Epidermal melanocyte (primary cell): ENCODE measurements at regions not wholly inside any gene's neighbourhood (a gene's known extent, or its start where the extent isn't known, plus 50 kb on each side); places are given as distances from the start of the nearest gene placed in this dataset.

Experiments used
- DNase-seq: peaks from one replicate; pipeline ENCODE4 v3.0.0; 2011; ENCODE audit warnings: low spot score; ENCODE audit not compliant: insufficient read length

DNA sequence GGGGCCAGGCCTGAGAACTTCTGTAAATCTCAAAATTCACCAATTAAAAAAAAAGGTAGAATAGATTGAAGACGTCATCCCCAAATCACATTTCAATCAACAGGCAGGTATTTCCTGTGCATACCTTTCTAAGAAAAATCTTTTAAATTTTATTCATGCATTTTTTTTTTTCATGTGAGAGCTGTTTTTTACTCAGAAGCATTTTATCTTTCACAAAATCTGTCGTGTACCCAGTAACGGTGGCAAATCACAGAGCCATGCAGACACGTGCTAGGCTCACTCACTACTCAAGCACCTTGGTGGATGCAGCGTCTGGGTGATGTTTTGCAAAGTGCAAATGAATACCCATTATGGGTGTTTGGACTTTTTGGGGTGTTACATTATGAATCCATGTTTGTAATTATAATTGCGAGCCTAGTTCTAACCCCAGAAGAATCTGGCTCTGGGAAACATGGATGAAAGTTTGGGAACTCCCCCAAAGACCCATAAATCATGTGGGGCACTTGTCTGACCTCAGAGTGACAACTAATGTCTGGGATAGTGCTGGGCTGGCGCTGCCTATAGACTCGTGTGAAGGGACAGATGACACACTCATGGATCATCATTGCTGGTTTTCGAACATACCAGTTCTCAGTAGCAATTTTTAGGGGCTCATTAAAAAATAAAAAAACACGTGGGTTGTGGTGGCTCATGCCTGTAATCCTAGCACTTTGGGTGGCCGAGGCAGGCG is 335.2 kb downstream of the LPIN1 start:
- no peak for DNase-seq

DNA sequence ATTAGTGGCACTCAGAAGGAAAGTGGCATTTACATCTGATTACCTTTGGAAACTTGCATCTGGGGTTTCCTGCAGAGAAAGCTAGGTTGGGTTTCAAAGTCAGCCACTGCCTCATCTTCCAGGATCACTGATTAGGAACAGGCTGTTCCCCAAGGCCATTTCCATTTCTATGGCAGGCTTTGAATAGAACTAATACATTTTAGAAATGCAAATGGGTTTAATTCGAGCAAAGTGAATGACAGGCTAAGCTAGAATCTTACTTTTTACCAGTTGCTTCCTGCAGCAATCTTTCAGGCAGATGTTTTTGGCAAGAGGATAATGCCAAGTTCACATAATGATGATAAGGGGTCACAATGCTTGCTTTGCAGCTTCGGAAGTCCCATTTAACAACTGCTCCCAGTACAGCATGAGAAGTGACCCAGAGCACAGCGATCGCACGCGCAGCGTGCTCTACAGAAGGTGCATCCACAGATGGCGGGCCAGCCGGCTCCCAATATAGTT is 336.7 kb downstream of the LPIN1 start:
- no peak for DNase-seq

DNA sequence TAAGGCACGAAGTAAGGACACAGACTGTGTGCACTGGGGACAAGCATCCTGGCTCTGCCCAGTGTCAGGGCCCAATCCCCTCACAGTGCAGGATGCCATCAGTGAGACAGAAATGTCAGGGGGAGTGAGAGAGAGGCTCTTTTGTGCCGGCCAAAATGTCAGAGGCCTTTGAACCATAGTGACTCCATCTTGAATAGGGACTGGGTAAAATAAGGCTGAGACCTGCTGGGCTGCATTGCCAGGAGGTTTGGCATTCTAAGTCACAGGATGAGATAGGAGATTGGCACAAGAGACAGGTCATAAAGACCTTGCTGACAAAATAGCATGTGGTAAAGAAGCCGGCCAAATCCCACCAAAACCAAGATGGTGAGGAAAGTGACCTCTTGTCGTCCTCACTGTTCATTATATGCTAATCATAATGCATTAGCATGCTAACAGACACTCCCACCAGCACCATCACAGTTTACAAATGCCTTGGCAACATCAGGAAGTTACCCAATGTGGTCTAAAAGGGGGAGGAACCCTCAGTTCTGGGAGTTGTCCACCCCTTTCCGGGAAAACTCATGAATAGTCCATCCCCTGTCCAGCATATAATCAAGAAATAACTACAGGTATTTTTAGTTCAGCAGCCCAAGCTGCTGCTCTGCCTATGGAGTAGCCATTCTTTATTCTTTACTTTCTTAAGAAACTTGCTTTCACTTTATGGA is 337.4 kb downstream of the LPIN1 start:
- no peak for DNase-seq

DNA sequence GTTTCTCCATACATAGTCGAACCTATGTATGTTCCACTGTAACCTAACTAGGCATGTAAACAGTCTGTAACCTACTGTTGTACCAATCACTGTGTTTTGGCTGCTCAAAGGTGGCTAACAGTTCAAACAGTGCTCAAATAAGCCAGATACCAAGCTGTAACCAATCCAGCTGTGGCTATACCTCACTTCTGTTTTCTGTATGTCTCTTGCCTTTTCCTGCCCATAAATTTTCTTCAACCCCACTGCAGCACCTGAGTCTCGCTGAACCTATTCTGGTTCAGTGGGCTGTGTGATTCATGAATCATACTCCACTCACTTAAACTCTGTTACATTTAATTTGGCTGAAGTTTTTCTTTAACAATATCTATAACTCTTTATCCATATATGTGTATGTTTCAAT is 340.7 kb downstream of the LPIN1 start:
- DNase-seq, result no peak

DNA sequence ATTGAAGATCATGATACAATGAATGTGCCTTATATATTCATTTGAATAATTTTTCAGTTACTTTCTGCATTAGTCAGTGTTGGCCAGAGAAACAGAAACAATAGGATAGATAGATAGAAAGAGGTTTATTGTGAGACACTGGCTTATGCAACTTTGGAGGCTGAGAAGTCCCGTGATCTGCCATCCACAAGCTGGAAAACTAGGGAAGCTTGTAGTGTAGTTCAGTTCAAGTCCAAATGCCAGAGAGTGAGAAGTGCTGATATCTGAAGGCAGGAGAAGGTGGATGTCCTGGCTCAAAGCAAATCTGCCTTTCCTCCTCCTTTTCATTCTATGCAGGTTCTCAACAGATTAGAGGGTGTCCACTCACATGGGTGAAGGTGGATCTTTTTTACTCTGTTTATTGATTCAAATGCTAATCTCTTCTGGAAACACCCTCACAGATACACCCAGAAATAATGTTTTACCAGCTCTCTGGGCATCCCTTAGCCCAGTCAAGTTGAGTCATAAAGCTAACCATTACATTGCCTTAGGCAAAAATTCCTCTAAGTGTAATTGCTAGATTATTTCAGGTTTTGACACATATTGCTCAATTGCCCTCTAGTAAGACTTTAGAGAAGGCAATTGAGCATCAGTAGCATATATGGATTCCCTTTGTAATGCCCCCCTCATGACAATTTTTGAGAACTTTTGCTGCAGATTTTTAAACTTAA is 341.4 kb downstream of the LPIN1 start:
- DNase-seq, result no peak

DNA sequence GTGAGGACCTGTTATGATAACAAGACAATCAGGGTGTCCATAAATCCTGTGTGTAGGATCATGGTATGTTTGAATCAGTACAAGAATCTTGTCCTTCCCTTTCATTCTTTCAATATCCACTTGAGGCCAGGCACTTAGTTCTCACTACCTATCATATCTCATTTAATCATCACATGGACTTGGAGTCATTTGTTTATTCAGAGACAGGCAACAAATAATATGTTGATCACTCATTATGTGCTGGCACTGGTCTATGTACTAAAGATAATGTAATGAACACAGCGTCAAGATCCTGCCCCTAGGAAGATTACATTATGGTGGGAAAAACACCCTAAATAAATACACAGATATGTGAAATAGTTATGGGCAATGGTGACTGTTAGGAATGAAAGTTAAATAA is 342.6 kb downstream of the LPIN1 start:
- DNase-seq, result no peak

DNA sequence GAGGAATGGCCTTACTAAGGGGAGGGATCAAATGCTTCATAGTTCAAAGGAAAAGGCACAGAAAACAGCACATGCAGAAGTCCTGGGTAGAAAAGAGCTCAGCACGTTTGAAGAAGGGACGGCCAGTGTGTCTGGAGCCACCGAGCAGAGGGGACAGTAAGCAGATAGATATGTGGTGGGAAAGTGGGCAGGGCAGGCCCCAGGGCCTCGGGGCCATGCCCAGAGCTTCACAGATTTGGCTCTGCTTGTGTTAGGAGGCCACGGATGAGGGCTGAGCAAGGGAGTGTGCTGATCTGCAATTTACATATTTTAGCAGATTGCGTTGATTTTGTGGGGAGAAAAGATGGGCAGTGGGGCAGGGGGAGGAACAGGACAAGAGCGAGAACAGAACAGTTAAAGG is 343.1 kb downstream of the LPIN1 start:
- DNase-seq, result no peak

DNA sequence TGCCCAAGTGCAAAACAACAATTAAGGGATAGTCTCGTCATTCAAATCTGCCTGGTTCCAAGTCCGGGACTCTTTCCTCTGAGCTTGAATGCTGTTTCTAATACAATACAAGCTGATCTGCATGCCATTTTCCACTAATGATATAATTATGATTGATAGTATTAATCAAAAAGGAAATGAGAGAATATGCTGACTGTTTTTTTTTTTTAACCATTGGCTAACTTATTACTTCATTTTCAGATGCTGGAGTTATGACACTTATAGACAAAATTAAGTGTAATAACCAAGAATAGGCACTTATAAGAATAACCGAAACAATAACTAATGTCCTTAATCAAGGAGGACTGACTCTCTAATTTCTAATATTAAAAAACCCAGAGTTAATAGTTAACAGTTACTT is 343.6 kb downstream of the LPIN1 start:
- DNase-seq, result no peak

DNA sequence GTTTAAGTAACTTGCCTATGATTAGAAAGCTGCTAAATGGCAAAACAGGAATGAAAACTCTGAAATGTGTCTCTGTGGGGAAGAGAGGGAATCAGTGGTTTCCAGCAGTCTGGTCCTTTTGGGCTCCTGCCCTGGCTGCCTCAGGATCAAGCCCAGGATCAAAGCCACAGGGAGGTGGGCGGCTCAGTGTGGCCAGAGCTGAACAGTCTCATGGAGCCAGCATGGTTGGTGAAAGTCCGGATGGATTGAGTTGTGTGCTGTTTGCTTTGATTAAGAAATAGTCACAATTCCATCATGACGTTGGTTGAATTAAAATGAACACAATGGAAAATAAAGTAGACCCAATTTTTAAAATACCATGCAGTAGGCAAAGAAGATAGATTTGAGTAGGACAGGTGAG is 344.2 kb downstream of the LPIN1 start:
- no peak for DNase-seq

DNA sequence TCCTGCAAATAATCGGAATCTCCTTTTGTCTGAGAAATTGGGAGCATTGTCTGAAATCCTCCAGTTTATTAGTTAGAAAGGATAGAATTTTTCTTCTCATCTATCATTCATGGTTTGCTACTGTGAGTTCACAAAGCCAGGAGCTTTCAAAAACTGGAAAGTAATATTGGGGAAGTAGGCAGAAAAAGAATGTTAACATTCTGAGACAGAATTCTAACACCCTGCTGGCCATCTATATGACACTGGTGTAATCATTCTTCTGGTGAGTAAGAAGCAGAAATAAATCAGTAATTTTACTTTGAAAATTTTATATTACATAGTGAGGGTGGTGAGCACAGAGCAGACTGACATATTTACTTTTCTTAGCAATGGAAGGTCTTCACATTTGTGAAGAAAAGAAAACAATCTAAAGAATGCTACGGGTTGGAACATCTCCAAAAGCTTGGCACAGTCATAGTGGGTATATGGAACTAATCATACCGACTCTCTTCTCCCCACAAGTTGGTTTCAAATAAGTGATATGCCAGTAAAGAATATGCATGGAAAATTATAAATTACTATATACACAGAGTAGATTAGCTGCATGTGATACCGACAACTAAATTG is 344.9 kb downstream of the LPIN1 start:
- no peak for DNase-seq

DNA sequence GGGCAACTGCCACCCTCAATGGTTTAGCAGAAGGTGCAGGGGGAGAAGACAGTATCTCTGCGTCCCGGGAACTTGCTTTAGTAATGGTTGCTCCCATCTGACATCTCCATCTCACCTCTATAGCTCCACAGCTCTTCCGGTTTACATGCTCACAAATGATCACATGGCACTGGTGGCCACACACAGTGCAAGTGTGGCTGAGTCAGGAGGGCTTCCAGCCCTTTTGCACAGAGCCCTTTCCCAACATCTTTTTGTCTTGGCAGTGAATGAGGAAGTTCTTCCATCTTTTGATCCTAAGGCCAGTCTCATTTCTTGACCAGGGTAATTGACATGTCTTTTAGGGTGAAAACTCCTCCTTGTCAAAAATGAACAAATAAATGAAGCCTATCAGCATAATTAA is 347.7 kb downstream of the LPIN1 start:
- no peak for DNase-seq

DNA sequence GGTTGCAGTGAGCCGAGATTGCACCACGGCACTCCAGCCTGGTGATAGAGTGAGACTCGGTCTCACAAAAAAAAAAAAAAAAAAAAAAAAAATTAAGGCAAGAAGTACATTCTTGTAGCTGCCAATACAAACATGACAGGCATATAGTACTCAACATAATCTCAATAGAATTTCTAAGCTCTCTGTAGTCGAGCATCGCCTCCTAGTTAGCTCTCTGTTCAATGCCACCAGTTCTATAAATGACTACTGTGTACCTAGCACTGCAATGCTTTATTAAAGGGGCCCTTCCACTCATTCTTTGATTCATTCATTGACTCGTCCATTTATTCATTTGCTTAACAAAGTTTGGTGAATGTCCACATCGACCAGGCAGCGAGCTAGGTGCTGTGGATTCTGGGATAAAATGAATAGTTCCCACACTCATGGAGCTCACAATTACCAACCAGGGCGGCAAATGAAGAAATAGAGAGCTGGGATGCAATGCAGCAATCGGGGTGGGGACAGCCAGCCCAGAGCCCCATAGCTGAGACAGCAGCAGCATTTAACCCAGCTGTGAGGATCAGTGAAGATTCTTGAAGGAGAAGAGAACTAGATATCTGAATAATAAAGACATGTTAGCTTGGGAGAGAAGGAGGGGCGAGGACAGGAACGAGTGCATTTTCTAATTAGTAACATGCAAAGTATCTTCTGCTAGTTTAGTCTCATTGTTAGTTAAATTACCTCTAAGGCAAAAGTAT is 349.8 kb downstream of the LPIN1 start:
- no peak for DNase-seq

DNA sequence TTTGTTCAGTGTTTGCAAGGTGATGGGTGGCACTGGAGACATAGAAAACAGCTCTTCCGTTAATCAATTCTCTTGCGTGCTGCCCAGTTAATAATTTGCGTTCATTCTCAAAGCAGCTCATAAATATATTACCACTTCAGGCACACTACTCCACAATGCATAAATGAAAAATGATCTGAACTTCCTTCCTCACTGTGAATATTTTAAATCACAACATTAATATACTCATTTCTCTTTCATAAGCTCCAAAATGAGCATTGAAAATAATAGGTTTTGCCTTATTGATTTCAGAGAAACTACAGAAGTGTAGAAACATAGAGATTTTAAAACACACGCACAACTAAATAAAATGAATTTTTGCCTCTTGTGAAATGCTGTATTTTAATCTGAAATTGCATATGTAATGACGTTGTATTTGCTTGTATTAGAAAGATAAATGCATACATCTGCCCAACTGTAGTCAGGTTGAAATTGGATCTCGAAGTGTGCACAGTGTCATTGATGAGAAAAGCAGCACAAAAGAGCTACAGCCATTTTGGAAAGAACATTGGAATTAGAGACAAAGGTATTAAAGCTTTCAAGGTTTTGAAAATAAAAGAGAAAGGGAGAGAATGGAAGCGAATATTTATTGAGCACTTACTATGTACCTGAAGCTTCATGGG is 350.5 kb downstream of the LPIN1 start:
- no peak for DNase-seq

DNA sequence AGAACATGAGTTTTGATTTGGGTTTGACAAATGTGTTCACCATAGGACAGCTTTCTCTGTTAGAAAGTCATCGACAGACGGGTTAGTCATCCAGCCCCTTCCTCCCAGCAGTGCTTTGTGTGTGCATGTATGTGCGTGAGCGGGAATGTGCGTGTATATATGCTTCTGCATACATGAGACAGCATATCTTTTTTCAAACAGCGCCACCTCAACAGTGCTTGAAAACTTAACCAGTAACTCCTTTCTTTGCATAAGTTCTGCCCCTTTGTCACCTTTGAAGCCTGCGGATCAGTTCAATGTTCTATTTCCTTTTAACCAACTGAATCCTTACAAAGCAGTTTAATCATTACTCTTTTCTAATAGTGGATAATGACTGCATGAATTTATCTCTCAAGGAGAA is 351.4 kb downstream of the LPIN1 start:
- no peak for DNase-seq

DNA sequence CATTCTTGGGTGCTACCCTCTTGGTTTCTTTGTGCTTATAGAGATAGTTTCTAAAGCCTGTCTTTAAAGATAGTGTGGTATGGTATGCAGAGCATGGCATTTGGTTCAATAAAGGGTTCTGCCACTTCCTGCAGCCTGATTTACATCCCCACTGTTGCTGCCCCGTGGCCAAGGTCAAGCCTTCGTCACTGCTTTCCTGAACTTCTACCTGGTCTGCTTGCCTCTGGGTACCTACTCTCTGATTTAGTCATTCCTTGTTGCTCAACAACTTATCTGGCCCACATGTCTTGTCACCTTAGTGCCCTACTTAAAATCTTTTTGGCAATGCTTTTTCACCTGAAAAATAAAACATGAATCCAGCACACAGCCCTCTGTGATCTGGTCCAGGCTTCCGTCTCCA is 352.9 kb downstream of the LPIN1 start:
- no peak for DNase-seq

DNA sequence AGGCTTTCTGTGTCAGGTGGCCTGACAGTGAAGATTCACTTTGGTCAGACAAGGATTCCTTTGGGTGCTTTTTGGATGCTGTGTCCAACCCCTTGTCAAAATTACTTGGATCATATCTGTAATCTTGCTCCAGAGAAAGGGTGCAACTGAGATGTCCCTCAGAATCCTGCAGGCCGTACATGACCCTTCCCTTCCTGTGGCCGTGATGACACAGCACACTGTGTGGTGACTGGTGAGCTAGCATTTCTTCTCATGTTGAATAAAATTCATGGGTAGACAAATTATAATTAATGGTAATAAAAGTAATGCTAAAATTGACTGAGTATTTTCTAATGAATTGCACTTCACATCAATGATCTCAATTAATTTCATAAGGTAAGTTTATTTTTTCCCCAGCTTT is 356.2 kb downstream of the LPIN1 start:
- DNase-seq, result no peak

DNA sequence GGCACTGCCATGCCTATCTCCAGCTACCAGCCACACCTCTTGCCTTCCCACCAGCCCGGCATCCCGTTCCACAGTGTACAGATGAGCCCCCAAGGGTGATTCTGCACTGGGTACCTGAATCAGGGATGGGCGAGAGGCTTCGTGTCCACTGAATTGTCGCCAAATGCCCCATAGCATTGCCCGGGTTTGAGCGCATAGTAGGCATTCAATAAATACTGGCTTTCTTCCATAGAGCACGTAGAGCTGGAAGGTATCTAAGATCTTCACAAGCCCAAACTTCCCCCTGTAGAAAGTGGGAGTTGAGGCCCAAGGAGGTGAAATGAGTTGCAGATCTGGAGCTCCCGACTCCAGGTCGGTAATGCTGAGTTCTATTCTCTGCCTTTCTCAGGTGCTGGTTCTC is 358.7 kb downstream of the LPIN1 start:
- DNase-seq, result no peak

DNA sequence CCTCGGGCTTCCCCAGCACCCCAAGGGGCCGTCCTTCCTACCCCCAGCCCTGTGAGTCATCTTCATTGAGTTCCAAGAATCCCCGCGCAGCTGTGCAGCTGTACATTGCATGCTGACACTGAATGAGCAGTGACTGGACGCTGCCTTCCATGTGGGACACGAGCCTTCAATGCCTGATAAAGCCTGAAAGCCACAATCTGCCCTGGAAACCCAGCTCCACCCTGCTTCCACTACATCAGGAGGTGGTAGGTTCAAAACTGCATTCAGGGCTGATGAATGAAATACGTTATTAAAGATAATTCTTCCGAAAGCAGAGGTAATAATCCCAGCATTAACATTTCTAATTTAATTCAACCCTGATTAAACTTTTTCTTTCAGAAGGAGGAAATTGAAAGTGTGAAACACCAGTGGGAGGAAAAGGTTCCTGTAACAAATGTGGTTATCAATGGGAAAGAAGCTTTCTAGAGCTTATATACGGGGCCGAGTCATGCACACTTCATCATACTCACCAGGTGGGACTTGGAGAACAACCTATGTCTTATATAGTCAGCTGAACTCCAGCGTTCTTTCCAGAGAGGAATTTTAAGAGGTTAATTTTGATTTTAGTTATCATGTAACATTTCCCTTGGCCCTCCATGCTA is 360.1 kb downstream of the LPIN1 start:
- DNase-seq, result peak; percentile 33

DNA sequence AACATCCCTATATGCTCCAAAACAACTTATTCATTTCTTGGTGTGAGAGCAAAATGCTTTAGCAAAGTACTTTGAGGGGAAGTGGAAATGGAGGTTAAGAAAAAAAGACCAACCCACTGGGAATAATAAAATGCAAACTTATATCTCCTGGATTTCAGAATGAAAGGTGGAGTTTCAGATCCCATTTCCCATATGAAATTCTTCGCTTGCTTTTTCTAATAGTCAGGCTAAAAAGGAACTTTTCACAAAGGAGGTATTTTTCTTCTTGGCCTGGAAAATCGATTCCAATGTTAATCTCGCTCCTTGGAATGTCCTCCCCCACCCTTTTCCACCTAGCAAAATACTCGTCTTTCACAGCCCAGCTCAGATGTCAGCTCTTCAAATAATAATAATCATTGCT is 360.9 kb downstream of the LPIN1 start:
- no peak for DNase-seq

DNA sequence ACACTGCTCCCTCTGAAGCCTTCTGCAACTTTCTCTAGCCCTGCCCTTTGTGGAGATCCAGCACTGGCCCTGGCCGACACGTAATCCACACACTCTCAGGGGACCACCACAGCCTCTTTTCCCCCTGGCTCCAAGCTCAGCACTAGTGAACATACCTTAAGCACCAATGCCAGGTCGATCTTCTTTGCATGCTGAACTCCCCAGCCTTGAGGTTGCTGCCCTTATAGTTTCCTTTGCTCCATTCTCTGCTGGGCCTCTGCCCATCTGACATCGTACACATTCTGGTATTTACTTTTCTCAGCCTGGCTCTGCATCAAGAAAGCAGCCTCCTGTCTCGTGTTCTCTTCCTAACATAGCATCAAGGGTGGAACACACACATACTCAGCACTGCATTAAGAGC is 361.5 kb downstream of the LPIN1 start:
- DNase-seq, result no peak
